ENCODE measurements at regions not wholly inside any gene's neighbourhood (a gene's known extent, or its start where the extent isn't known, plus 50 kb on each side); places are given as distances from the start of the nearest gene placed in this dataset.

DNA sequence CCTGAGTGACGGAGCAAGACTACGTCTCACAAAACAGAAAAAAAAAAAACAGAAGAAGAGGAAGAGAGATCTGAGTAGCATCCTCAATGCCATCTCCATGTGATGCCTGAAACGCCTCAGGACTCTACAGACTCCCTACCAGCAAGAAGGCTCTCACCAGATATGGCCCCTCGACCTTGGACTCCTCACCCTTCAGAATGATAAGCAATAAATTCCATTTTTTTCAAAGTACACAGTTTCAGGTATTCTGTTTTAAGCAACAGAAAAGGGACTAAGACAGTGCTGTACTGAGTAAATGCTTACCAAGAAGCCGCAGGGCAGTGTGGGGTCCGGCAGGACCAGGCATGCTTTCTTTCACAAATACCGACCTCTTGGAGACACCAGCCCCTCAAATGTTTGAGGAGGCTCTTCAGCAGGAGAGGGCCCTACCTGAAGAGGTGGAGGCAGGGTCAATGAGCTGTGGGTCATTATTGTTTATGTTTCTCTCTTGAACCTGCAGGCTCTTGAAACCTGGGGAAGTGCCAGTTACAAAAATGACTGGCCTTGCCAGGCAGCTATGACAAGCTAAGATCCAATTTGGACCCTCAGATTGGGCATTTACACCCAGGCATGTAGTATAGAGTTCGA is 204.1 kb upstream of the LYZL1 start:
- H3K4me3 ChIP-seq (IDR thresholded peaks at IDR 0.05; ENCODE audit: insufficient read depth, low read depth, low read length): no peak overlapping the region
- no peaks in the 10 kb centered on the region for H3K27me3 ChIP-seq (ENCODE audit: insufficient read depth, low read depth)
- no peaks in the 10 kb centered on the region for H4K20me1 ChIP-seq (ENCODE audit: insufficient read depth)
- H3K9ac ChIP-seq: no peak overlapping the region
- H3K4me1 ChIP-seq (ENCODE audit: low read depth, poor library complexity, severe bottlenecking): no peaks in the 10 kb centered on the region
- no peak overlapping the region for H3K27ac ChIP-seq
- no peaks in the 10 kb centered on the region for H3K79me2 ChIP-seq (ENCODE audit: insufficient read depth, low read depth)
- TF ChIP-seq, protein P1, sequence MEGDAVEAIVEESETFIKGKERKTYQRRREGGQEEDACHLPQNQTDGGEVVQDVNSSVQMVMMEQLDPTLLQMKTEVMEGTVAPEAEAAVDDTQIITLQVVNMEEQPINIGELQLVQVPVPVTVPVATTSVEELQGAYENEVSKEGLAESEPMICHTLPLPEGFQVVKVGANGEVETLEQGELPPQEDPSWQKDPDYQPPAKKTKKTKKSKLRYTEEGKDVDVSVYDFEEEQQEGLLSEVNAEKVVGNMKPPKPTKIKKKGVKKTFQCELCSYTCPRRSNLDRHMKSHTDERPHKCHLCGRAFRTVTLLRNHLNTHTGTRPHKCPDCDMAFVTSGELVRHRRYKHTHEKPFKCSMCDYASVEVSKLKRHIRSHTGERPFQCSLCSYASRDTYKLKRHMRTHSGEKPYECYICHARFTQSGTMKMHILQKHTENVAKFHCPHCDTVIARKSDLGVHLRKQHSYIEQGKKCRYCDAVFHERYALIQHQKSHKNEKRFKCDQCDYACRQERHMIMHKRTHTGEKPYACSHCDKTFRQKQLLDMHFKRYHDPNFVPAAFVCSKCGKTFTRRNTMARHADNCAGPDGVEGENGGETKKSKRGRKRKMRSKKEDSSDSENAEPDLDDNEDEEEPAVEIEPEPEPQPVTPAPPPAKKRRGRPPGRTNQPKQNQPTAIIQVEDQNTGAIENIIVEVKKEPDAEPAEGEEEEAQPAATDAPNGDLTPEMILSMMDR (conservative IDR thresholded peaks at IDR 0.05; ENCODE audit: low read depth, low read length): no peak
- no peaks in the 10 kb centered on the region for H3K36me3 ChIP-seq (ENCODE audit: insufficient read depth)
- H3K4me2 ChIP-seq: no peak overlapping the region
- H2AFZ ChIP-seq (ENCODE audit: low read depth): no peak overlapping the region

DNA sequence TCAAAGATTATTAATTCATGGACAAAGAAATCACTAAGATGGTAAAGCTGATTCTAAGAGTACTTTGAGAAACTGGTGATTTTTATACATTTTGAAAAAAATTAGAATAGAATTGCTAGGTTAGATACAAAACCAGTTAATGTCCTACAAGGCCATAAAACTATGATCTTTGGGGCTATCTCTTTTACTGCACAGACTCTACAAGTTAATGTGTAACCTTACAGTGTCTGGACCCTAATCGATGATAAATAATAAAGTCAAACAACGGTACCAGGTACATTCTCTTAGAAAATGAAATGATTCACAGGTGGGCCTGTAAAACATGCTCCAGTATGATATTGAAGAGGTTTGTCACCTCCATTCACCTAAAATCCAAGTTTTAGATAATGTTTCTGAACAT is 199.8 kb upstream of the LYZL1 start:
- TF ChIP-seq, protein P1 (conservative IDR thresholded peaks at IDR 0.05; ENCODE audit: low read depth, low read length): no peak
- H3K27me3 ChIP-seq (ENCODE audit: insufficient read depth, low read depth): no peaks in the 10 kb centered on the region

DNA sequence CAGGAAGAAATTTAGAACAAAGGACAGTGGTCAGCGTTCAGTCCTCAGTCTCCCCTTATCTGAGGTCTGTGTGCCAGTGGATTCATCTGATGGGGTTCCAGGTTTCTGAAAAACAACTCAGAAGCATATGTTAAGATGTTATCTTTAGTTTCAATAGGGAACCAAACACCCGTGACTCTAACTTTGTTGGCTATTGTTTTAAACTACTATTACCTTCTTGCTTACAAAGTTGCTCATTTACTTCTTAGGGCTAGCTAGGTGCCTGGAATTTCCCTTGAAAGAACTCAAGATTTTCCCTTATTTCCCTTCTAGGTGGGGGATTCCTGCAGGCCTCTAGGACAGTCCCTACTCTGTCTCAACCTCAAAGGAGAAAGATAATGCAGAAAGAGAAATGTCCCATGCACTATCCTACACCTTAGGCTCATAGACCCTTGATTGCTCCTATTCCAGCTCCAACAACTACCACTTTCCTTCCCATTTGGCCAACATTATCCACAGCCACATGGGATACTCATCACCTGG is 192.5 kb upstream of the LYZL1 start:
- H2AFZ ChIP-seq (ENCODE audit: low read depth): no peak overlapping the region
- TF ChIP-seq, protein P1 (conservative IDR thresholded peaks at IDR 0.05; ENCODE audit: low read depth, low read length): no peak

More for the DNA sequence above, 199.8 kb upstream of the LYZL1 start:
- Histone ChIP-seq H3K36me3 (ENCODE audit: insufficient read depth) (no peaks in the 10 kb centered on the region), H3K9ac (no peak overlapping the region), H3K4me3 (IDR thresholded peaks at IDR 0.05; ENCODE audit: insufficient read depth, low read depth, low read length) (no peak overlapping the region), H3K27ac (no peak overlapping the region), H4K20me1 (ENCODE audit: insufficient read depth) (no peaks in the 10 kb centered on the region), H3K4me2 (no peak overlapping the region), H2AFZ (ENCODE audit: low read depth) (no peak overlapping the region), H3K4me1 (ENCODE audit: low read depth, poor library complexity, severe bottlenecking) (no peaks in the 10 kb centered on the region), H3K79me2 (ENCODE audit: insufficient read depth, low read depth) (no peaks in the 10 kb centered on the region)

DNA sequence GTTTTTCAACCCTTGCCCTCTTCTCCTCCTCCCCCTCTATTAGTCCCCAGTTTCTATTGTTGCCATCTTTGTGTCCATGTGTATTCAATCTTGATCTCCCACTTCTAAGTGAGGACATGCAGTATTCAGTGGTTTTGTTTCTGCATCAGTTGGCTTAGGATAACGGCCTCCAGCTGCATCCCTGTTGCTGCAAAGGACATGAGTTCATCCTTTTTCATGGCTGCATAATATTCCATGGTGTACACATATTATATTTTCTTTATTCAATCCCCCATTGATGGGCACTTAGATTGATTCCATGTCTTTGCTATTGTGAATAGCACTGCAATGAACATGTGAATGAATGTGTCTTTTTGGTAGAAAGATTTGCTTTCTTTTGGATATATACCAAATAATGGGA is 190.4 kb upstream of the LYZL1 start:
- Histone ChIP-seq H3K4me1 (ENCODE audit: low read depth, poor library complexity, severe bottlenecking) (no peaks in the 10 kb centered on the region), H2AFZ (ENCODE audit: low read depth) (no peak overlapping the region), H3K27me3 (ENCODE audit: insufficient read depth, low read depth) (no peaks in the 10 kb centered on the region), H3K79me2 (ENCODE audit: insufficient read depth, low read depth) (no peaks in the 10 kb centered on the region), H3K27ac (no peak overlapping the region), H3K9ac (no peak overlapping the region), H3K36me3 (ENCODE audit: insufficient read depth) (no peaks in the 10 kb centered on the region), H3K4me2 (no peak overlapping the region), H3K4me3 (IDR thresholded peaks at IDR 0.05; ENCODE audit: insufficient read depth, low read depth, low read length) (no peak overlapping the region), H4K20me1 (ENCODE audit: insufficient read depth) (no peaks in the 10 kb centered on the region)
- TF ChIP-seq, protein P1 (conservative IDR thresholded peaks at IDR 0.05; ENCODE audit: low read depth, low read length): no peak

More for the DNA sequence above, 192.5 kb upstream of the LYZL1 start:
- Histone ChIP-seq H4K20me1 (ENCODE audit: insufficient read depth) (no peaks in the 10 kb centered on the region), H3K4me3 (IDR thresholded peaks at IDR 0.05; ENCODE audit: insufficient read depth, low read depth, low read length) (no peak overlapping the region), H3K36me3 (ENCODE audit: insufficient read depth) (no peaks in the 10 kb centered on the region), H3K9ac (no peak overlapping the region), H3K4me1 (ENCODE audit: low read depth, poor library complexity, severe bottlenecking) (no peaks in the 10 kb centered on the region), H3K27ac (no peak overlapping the region), H3K4me2 (no peak overlapping the region), H3K79me2 (ENCODE audit: insufficient read depth, low read depth) (no peaks in the 10 kb centered on the region), H3K27me3 (ENCODE audit: insufficient read depth, low read depth) (no peaks in the 10 kb centered on the region)

All from KMS-11 (cell line).